Kidney capillary endothelial cell (primary cell): ENCODE measurements at regions not wholly inside any gene's neighbourhood (a gene's known extent, or its start where the extent isn't known, plus 50 kb on each side); places are given as distances from the start of the nearest gene placed in this dataset.

Experiments used
- DNase-seq: peaks from one replicate; pipeline ENCODE4 v3.0.0-alpha.2; 2018; ENCODE audit warnings: low spot score

GRCh38 chr7:9856668-9857067 is 1117.0 kb upstream of the PHF14 start:
- no peak for DNase-seq

GRCh38 chr7:9863545-9863944 is 1110.1 kb upstream of the PHF14 start:
- no peak for DNase-seq

- no peak for DNase-seq
These were observed 1104.5 kb upstream of the PHF14 start for GRCh38 chr7:9869151-9869550.

- DNase-seq: no peak
These were observed 1104.1 kb upstream of the PHF14 start for GRCh38 chr7:9869566-9869965.

GRCh38 chr7:9870674-9871073 is 1103.0 kb upstream of the PHF14 start:
- no peak for DNase-seq

GRCh38 chr7:9874182-9874581 is 1099.5 kb upstream of the PHF14 start:
- no peak for DNase-seq

GRCh38 chr7:9876053-9876452 is 1097.6 kb upstream of the PHF14 start:
- DNase-seq: no peak

GRCh38 chr7:9889554-9889953 is 1084.1 kb upstream of the PHF14 start:
- no peak for DNase-seq

- no peak for DNase-seq
These were observed 1083.6 kb upstream of the PHF14 start for GRCh38 chr7:9890092-9890491.

- DNase-seq: no peak
These were observed 1082.6 kb upstream of the PHF14 start for GRCh38 chr7:9891056-9891455.

- DNase-seq: no peak
These were observed 1073.3 kb upstream of the PHF14 start for GRCh38 chr7:9900339-9900738.

- no peak for DNase-seq
These were observed 1052.3 kb upstream of the PHF14 start for GRCh38 chr7:9921326-9921725.

- DNase-seq: no peak
These were observed 1035.6 kb upstream of the PHF14 start for GRCh38 chr7:9937944-9938631.

GRCh38 chr7:9939176-9939575 is 1034.5 kb upstream of the PHF14 start:
- DNase-seq: no peak

- no peak for DNase-seq
These were observed 1028.5 kb upstream of the PHF14 start for GRCh38 chr7:9945131-9945530.

- no peak for DNase-seq
These were observed 1027.8 kb upstream of the PHF14 start for GRCh38 chr7:9945857-9946256.

GRCh38 chr7:9955138-9955537 is 1018.5 kb upstream of the PHF14 start:
- DNase-seq: no peak

- no peak for DNase-seq
These were observed 1015.2 kb upstream of the PHF14 start for GRCh38 chr7:9958486-9958885.

GRCh38 chr7:9960460-9960859 is 1013.2 kb upstream of the PHF14 start:
- DNase-seq: no peak

GRCh38 chr7:9961161-9961922 is 1012.3 kb upstream of the PHF14 start:
- no peak for DNase-seq

GRCh38 chr7:9962742-9963141 is 1010.9 kb upstream of the PHF14 start:
- no peak for DNase-seq

- no peak for DNase-seq
These were observed 995.3 kb upstream of the PHF14 start for GRCh38 chr7:9978106-9979064.
